Testis (tissue), 2 donors: ENCODE measurements at regions not wholly inside any gene's neighbourhood (a gene's known extent, or its start where the extent isn't known, plus 50 kb on each side); places are given as distances from the start of the nearest gene placed in this dataset.
"Not testable (repeated sequence)": the region's sequence is repeated elsewhere in the genome, so short reads cannot be mapped to it uniquely, and the experiment has no call there.

Experiments used
- DNase-seq: peaks from one replicate; pipeline ENCODE4 v3.0.0-alpha.2; 2019
- H3K27ac ChIP-seq, 2 donors: fragments of 200-600 bp; sonication (generic); one replicate each; pipeline ENCODE4 v1.5.1; 2019
- H3K27me3 ChIP-seq: fragments of 200-600 bp; sonication (generic); one replicate; pipeline ENCODE4 v1.5.1; 2019
- H3K36me3 ChIP-seq: fragments of 200-600 bp; sonication (generic); one replicate; pipeline ENCODE4 v1.5.1; 2017; ENCODE audit warnings: low read depth; ENCODE audit errors: missing control alignments
- H3K4me1 ChIP-seq: fragments of 200-600 bp; sonication (generic); one replicate; pipeline ENCODE4 v1.5.1; 2019
- H3K4me3 ChIP-seq, 2 donors: fragments of 200-600 bp; sonication (generic); one replicate each; pipeline ENCODE4 v1.5.1; 2017 to 2019
- H3K9me3 ChIP-seq: fragments of 200-600 bp; sonication (generic); one replicate; pipeline ENCODE4 v1.5.1; 2017
- POLR2A ChIP-seq: fragments of 450-650 bp; IDR thresholded peaks from one replicate; pipeline ENCODE4 v1.6.1; 2017; ENCODE audit warnings: antibody characterized with exemption, mild to moderate bottlenecking, moderate library complexity
- WGBS, 2 donors: methylation state at CpG; one replicate each; pipeline ENCODE4 v1.1.5; 2018; 5-methylcytosine and 5-hydroxymethylcytosine counted together
- intact Hi-C: fragments of 100-400 bp; cut with DNase I; formaldehyde crosslinking; loops from one replicate; pipeline ENCODE4 v1.15.1; 2023; ENCODE audit warnings: low total_unique reads
- TF ChIP-seq, protein P1 (sequence below), 3 experiments: fragments of 450-650 bp in 2 of 3; fragments of 200-600 bp in 1 of 3; sonication (generic) in 1 of 3; IDR thresholded peaks; one replicate each; pipeline ENCODE4 v1.5.1; 2016 to 2019; ENCODE audit warnings: antibody characterized with exemption in 3 of 3, mild to moderate bottlenecking in 2 of 3, moderate library complexity in 1 of 3

DNA sequence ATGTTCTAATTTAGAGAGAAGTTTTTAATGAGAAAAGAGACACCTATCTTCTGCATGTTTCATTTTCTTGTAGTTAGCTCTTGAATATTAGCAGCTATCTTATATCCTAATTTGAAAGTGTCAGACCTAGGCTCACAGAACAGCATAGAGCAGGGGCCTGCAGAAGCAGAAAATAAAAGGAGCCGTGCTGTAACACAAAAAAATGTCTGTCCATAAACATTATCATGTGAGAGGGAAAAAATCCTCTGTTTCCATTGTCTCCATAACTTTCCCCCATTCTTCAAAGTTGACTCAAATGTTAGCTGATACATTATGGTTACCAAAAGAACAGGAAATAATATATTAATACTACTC lies 329.2 kb upstream of the EPHA5 start:
- Histone ChIP-seq H3K4me3 (no peak overlapping the region), H3K4me1 (no peaks in the 10 kb centered on the region), H3K27ac (no peak overlapping the region), H3K36me3 (no peaks in the 10 kb centered on the region), H3K9me3 (no peaks in the 10 kb centered on the region), H3K27me3 (no peaks in the 10 kb centered on the region)
- intact Hi-C loops = no loop called here
- TF ChIP-seq, protein P1, sequence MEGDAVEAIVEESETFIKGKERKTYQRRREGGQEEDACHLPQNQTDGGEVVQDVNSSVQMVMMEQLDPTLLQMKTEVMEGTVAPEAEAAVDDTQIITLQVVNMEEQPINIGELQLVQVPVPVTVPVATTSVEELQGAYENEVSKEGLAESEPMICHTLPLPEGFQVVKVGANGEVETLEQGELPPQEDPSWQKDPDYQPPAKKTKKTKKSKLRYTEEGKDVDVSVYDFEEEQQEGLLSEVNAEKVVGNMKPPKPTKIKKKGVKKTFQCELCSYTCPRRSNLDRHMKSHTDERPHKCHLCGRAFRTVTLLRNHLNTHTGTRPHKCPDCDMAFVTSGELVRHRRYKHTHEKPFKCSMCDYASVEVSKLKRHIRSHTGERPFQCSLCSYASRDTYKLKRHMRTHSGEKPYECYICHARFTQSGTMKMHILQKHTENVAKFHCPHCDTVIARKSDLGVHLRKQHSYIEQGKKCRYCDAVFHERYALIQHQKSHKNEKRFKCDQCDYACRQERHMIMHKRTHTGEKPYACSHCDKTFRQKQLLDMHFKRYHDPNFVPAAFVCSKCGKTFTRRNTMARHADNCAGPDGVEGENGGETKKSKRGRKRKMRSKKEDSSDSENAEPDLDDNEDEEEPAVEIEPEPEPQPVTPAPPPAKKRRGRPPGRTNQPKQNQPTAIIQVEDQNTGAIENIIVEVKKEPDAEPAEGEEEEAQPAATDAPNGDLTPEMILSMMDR (IDR thresholded peaks at IDR 0.05) = no peak
- TF ChIP-seq POLR2A = no peak
- DNase-seq = no peak
- 70 to 79% methylated on average over 1 of the region's 1 CpG for WGBS, 2 donors

DNA sequence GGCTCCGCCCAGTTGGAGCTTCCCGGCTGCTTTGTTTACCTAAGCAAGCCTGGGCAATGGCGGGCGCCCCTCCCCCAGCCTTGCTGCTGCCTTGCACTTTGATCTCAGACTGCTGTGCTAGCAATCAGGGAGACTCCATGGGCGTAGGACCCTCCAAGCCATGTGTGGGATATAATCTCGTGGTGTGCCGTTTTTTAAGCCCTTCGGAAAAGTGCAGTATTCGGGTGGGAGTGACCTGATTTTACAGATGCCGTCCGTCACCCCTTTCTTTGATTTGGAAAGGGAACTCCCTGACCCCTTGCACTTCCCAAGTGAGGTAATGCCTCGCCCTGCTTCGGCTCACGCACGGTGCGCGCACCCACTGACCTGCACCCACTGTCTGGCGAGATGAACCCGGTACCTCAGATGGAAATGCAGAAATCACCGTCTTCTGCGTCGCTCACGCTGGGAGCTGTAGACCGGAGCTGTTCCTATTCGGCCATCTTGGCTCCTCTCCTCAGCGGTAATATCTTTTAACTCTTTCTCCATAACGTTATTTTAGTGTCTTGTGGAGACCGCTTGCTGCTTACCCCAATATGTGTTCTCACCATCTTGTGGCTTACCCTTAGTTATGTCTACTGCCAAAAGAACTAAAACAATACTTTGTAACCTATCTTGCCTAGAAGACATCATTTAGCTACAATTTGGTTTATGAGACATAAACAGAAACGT lies 328.7 kb upstream of the EPHA5 start:
- H3K27me3 ChIP-seq, intact Hi-C loops, H3K36me3 ChIP-seq, H3K9me3 ChIP-seq, DNase-seq, H3K4me1 ChIP-seq, H3K4me3 ChIP-seq, H3K27ac ChIP-seq: not testable (repeated sequence)
- WGBS, 2 donors = 73 to 85% methylated on average over 24 to 27 of the region's 29 CpGs

DNA sequence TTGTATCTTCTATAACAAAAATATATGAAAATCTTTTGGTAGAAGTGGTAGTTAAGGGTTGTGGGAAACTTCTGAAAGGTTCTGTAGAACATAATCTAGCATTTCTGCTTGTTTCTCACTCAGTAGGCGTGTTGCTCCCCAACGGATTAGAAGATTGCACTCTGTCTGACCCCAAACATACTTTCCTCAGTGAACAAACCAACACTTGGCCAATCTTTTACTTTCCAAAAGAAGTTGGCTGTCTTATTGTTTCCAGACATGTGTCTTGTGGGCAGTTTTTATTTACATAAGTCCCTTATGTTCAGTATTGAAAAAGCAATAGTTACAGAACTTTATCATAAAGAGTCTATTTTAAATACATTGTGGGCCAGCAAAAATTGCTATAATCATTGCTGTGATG lies 312.8 kb upstream of the EPHA5 start:
- TF ChIP-seq, protein P1 (IDR thresholded peaks at IDR 0.05) = no peak
- TF ChIP-seq POLR2A = no peak
- Histone ChIP-seq H3K36me3 (no peaks in the 10 kb centered on the region), H3K27ac (no peak overlapping the region), H3K9me3 (no peaks in the 10 kb centered on the region), H3K4me1 (no peaks in the 10 kb centered on the region), H3K27me3 (no peaks in the 10 kb centered on the region), H3K4me3 (no peak overlapping the region)
- WGBS, 2 donors = 39 to 58% methylated on average over 2 of the region's 2 CpGs
- intact Hi-C loops = no loop called here
- DNase-seq = no peak

DNA sequence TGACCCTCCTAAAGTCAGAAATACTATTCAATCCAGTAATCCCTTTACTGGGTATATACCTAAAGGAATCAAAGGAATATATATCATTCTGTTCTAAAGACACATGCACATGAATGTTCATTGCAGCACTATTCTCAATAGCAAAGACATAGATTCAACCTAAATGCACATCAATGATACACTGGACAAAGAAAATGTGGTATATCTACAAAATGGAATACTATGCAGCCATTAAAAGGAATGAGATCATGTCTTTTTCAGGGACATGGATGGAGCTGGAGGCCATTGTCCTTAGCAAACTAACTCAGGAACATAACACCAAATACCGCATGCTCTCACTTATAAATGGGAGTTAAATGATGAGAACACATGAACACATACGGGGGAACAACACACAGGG lies 306.0 kb upstream of the EPHA5 start:
- Histone ChIP-seq H3K27me3 (no peaks in the 10 kb centered on the region), H3K4me1 (no peaks in the 10 kb centered on the region), H3K4me3 (no peak overlapping the region), H3K9me3 (no peaks in the 10 kb centered on the region), H3K27ac (no peak overlapping the region), H3K36me3 (no peaks in the 10 kb centered on the region)
- intact Hi-C loops = no loop called here
- no peak for DNase-seq
- TF ChIP-seq, protein P1 (IDR thresholded peaks at IDR 0.05) = no peak
- TF ChIP-seq POLR2A = no peak
- 91 to 92% methylated on average over 2 of the region's 2 CpGs for WGBS, 2 donors

DNA sequence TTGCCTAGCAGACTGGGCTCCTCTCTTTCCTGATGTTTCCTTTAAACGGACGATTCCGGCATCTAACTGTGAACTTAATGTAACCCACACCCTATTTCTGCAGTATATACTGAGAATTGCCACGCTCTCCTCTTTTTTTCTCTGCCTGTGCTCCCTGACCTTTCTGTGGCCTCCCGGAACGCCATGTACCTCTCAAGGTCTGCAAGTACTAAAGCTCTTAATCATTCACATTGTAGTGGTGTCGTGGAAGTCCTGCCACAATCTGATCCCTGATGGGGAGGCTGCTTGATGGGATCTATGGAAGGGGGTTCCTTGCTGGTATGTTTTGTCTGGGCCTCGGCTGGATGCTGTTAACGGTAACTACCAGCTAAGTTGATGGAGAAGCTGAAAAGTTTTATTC lies 302.9 kb upstream of the EPHA5 start:
- Histone ChIP-seq H3K36me3 (no peaks in the 10 kb centered on the region), H3K4me1 (no peaks in the 10 kb centered on the region), H3K4me3 (no peak overlapping the region), H3K9me3 (no peaks in the 10 kb centered on the region), H3K27ac (no peak overlapping the region), H3K27me3 (no peaks in the 10 kb centered on the region)
- TF ChIP-seq, protein P1 (IDR thresholded peaks at IDR 0.05) = no peak
- no peak for TF ChIP-seq POLR2A
- intact Hi-C loops = no loop called here
- WGBS, 2 donors = 32 to 36% methylated on average over 9 of the region's 9 CpGs
- DNase-seq = no peak
